Hepatocyte (in vitro differentiated cells): ENCODE measurements at regions not wholly inside any gene's neighbourhood (a gene's known extent, or its start where the extent isn't known, plus 50 kb on each side); places are given as distances from the start of the nearest gene placed in this dataset.

Experiments
- EZH2 ChIP-seq: fragments of 200-600 bp; sonication (generic); IDR thresholded peaks from 2 replicates; pipeline ENCODE4 v1.6.1; 2016; ENCODE audit warnings: antibody characterized with exemption, mild to moderate bottlenecking, borderline replicate concordance
- EZH2phosphoT487 ChIP-seq: fragments of 200-600 bp; sonication (generic); IDR thresholded peaks from one replicate; pipeline ENCODE4 v1.6.1; 2018; ENCODE audit warnings: antibody characterized with exemption, mild to moderate bottlenecking, low read depth, moderate library complexity; ENCODE audit not compliant: unreplicated experiment, severe bottlenecking
- TF ChIP-seq, protein P1 (sequence below): fragments of 200-600 bp; sonication (generic); IDR thresholded peaks from 2 replicates; pipeline ENCODE4 v1.5.1; 2016; ENCODE audit warnings: antibody characterized with exemption, mild to moderate bottlenecking; ENCODE audit not compliant: poor library complexity

DNA sequence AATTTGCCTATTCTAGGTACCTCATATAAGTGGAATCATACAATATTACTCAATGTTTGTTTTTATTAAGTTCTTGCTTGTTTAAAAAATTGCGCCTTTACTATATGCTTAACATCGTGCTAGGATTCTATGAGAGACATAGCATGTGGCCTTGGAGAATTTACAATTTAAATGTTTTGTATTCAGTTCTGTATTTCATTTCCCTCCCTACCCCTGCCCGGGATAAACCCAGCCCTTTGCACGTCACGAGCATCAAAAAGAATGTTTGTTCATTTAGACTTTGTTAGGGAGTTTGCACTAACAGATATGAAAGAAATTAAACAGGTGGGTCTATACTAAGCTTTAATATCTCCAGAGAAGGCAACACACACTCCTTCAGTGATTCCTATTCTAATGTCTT is 75.7 kb downstream of the C18orf54 start:
- TF ChIP-seq, protein P1, sequence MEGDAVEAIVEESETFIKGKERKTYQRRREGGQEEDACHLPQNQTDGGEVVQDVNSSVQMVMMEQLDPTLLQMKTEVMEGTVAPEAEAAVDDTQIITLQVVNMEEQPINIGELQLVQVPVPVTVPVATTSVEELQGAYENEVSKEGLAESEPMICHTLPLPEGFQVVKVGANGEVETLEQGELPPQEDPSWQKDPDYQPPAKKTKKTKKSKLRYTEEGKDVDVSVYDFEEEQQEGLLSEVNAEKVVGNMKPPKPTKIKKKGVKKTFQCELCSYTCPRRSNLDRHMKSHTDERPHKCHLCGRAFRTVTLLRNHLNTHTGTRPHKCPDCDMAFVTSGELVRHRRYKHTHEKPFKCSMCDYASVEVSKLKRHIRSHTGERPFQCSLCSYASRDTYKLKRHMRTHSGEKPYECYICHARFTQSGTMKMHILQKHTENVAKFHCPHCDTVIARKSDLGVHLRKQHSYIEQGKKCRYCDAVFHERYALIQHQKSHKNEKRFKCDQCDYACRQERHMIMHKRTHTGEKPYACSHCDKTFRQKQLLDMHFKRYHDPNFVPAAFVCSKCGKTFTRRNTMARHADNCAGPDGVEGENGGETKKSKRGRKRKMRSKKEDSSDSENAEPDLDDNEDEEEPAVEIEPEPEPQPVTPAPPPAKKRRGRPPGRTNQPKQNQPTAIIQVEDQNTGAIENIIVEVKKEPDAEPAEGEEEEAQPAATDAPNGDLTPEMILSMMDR: no peak
- TF ChIP-seq EZH2phosphoT487 (no peak), EZH2 (no peak)
